A549 (cell line): ENCODE measurements at regions not wholly inside any gene's neighbourhood (a gene's known extent, or its start where the extent isn't known, plus 50 kb on each side); places are given as distances from the start of the nearest gene placed in this dataset.

Experiments
- CBX2 ChIP-seq: fragments of 200-600 bp; sonication (generic); IDR thresholded peaks from 2 replicates; pipeline ENCODE4 v1.6.1; 2016; ENCODE audit warnings: low read depth, mild to moderate bottlenecking, borderline replicate concordance
- CTCF ChIP-seq: fragments of >200 bp; sonication (Bioruptor Twin); formaldehyde crosslinking; IDR thresholded peaks from 3 replicates; pipeline ENCODE4 v1.5.1; 2016
- E2F6 ChIP-seq: IDR thresholded peaks from 2 replicates; pipeline ENCODE4 v1.6.1; 2012; ENCODE audit warnings: low read depth, borderline replicate concordance
- EP300 ChIP-seq, 2 experiments: fragments of >200 bp; sonication (Bioruptor Twin); formaldehyde crosslinking; IDR thresholded peaks; 2 replicates in 1 of 2; 3 replicates in 1 of 2; pipeline ENCODE4 v1.6.1; 2016 to 2017
- FOSL2 ChIP-seq, 2 experiments: fragments of 450-650 bp in 1 of 2; fragments of >200 bp in 1 of 2; sonication (Bioruptor Twin) in 1 of 2; formaldehyde crosslinking; IDR thresholded peaks; 2 replicates each; pipeline versions ENCODE4 v1.5.0 to v1.6.1; 2016 to 2020; ENCODE audit warnings: mild to moderate bottlenecking in 1 of 2, moderate library complexity in 1 of 2
- MAFK ChIP-seq: fragments of 450-650 bp; IDR thresholded peaks from 2 replicates; pipeline ENCODE4 v1.6.1; 2014; ENCODE audit not compliant: partially characterized antibody
- POLR2A ChIP-seq: IDR thresholded peaks from 2 replicates; pipeline ENCODE4 v1.6.1; 2012; ENCODE audit warnings: mild to moderate bottlenecking, low read length
- RFX5 ChIP-seq: fragments of 450-650 bp; IDR thresholded peaks from 2 replicates; pipeline ENCODE4 v1.7.1; 2014; ENCODE audit warnings: antibody characterized with exemption, mild to moderate bottlenecking, moderate library complexity
- ZFP36 ChIP-seq: fragments of 450-650 bp; IDR thresholded peaks from 2 replicates; pipeline ENCODE4 v1.6.1; 2014; ENCODE audit warnings: borderline replicate concordance; ENCODE audit not compliant: partially characterized antibody

- no peak for TF ChIP-seq ZFP36
- TF ChIP-seq EP300 (IDR thresholded peaks at IDR 0.05) = no peak
- no peak for TF ChIP-seq CTCF
- TF ChIP-seq MAFK = no peak
- no peak for TF ChIP-seq RFX5
- no peak for TF ChIP-seq E2F6
- no peak for TF ChIP-seq POLR2A
- TF ChIP-seq CBX2 = no peak
- no peak for TF ChIP-seq FOSL2 (IDR thresholded peaks at IDR 0.05)
- TF ChIP-seq FOSL2 (CRISPR knock-in tag; IDR thresholded peaks at IDR 0.05) = no peak
These were observed 78.1 kb upstream of the PTBP2 start for GRCh38 chr1:96643519-96643918.
